LNCAP (cell line): ENCODE measurements at regions not wholly inside any gene's neighbourhood (a gene's known extent, or its start where the extent isn't known, plus 50 kb on each side); places are given as distances from the start of the nearest gene placed in this dataset.

Experiments used
- CTCF ChIP-seq: fragments of 450-650 bp; IDR thresholded peaks from 2 replicates; pipeline ENCODE4 v1.5.1; 2017; ENCODE audit warnings: mild to moderate bottlenecking

DNA sequence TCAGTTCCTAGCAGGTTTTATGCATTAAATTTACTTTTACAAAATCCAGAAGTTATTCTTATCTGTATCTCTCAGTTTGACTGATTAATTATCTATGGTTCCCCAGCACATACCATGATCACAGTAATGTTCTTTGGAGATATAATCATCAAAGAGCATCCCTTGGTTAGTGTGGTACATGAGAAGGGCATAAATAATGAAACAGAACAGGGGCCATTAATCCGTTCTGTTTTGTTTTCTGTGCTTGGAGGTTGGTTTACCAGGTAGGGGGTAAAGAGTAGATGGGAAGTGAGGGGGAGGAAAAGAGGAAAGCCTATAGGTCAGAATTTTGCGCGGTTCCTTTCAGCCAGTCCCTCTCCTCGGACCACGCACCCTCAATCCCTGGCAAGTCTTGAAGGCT lies 718.7 kb upstream of the TENM3 start:
- TF ChIP-seq CTCF = no peak

GRCh38 chr4:181525634-181526033 lies 717.6 kb upstream of the TENM3 start:
- TF ChIP-seq CTCF = no peak

DNA sequence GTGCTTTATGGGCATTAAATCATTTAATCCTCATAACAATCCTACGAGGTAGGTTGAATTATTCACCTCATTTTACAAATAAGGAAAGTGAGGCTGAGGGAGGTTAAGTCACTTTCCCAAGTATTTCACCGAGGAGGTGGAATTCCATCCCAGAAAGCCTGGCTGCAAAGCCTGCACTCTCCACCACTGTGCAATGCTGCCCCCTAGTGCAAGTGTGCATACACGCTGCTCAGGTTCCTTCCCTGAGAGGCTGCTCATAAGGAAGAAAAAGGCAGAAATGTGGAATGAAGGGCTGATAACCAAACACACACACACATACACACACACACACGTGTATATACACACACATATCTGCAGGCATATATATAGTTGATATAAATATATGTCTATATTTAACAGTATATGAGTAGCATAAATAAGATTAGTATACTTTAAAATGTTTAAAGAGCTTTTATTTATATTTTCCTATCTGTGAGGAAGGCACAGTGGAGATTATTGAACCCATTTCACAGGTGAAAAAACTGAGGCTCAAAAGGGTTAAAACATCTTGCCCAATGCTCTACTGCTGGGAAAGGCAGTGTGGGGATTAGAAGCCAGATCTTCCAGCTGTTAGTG lies 714.5 kb upstream of the TENM3 start:
- peak; percentile 80 for TF ChIP-seq CTCF

DNA sequence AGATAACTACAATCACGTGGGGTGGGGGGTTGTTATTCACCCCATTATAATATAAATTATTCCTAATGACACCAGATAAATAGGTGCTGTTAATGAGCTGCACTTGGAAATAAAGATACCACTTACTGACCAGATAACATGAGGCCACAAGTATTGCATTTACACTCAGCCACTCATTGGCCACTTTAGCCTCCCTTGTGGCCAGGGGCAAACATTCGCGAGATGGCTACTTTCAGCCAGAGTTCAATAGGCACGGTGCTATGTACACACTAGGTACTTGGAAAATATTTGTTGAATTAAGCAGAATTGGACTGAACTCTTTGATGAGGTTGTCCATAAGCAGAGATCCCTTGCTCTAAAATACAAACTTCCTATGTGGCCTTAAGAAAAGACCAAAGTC lies 713.7 kb upstream of the TENM3 start:
- TF ChIP-seq CTCF = no peak

DNA sequence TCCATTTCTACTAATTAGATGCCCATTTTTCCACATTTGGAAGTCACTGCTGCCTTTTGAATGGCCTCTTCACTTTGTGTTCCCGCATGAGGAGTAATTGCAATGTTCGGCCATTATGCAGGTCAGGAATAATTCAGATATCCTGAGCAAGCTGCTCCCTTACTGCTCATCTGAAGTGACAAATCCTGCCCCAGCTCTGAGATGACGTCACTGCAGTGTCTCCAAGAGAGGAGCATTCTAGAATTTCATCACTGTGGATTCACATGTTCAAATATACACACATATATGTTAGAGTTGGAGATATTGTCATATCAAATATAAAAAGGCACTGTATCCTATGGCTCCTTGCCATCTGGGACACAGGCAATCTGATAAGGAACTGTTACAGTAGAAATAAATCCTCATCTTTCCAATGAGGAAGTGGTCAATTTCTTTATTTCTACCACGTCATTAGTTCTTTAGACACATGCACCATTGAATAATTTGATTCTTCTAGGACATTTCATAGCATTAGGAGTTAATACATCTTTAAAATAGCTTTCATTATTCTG lies 706.9 kb upstream of the TENM3 start:
- TF ChIP-seq CTCF = no peak

DNA sequence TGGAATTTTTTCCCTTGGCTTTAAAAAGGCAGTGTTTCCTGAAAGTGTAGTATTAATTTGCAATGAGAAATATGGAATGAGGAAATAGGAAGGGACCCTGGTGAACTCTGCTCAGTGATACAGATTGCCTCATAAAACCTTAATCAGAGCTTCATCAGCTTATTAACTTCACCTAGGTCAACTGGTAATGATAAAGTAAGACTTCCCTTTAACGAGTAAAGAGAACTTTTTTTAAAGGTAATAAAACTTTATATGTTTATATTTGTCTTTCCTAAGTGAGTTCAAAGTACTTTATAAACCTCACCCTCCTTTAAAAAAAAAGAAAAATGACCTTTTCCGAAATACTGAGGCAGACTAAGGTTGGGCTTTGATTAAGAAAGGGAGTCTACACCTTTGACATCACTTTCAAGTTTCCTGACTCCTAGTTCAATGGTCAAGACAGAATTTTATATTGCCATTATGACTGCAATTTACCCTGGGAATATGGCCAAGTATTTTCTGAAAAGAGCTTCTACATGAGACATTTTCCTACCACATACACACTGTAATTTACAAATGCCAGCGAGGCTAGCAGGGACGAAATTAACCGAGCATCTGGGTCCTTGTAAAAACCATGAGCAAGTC lies 706.3 kb upstream of the TENM3 start:
- no peak for TF ChIP-seq CTCF

DNA sequence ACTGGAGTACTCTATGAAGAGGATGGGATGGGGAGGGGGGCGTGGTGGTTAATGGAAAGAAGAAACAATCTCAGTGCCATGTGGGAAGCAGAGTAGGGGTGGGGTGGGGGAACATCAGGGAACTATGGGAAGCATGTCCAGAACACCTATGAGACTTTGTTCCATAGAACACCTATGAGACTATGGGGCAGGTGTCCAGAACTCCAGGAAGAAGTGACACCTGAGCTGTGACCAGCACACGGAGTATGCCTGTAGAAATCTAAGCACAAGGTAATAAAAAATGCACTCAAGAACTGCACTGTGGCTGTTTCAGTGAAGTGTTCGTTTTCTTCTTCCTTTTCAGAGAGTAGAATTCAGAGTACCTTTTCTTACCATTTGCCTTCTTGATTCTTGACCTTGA lies 704.8 kb upstream of the TENM3 start:
- no peak for TF ChIP-seq CTCF
